HepG2 (cell line): ENCODE measurements at regions not wholly inside any gene's neighbourhood (a gene's known extent, or its start where the extent isn't known, plus 50 kb on each side); places are given as distances from the start of the nearest gene placed in this dataset.
"Not testable (repeated sequence)": the region's sequence is repeated elsewhere in the genome, so short reads cannot be mapped to it uniquely, and the experiment has no call there.

Experiments used
- ATAC-seq: fragments of 200-7000 bp; cut with Tn5 transposase; 3 replicates; pipeline ENCODE4 v1.9.1; 2020; ENCODE audit warnings: mild to moderate bottlenecking, moderate library complexity
- BruUV-seq: library from RNA; stranded (reverse); fragments of 400-500 nt; replicated peaks from 2 replicates; lab custom pipeline; 2021; lab: Mats Ljungman, UMichigan
- CTCF ChIA-PET: fragments of 300-600 bp; formaldehyde crosslinking; extraction: SDS; loops from one replicate; lab custom pipeline; 2021; ENCODE audit warnings: low total read pairs, inconsistent platforms, low intra/inter-chr PET ratio; lab: Yijun Ruan, JAX
- POLR2A ChIA-PET: fragments of 350-600 bp; sonication (Branson Sonifier 250); formaldehyde crosslinking; loops from one replicate; lab custom pipeline; 2020; ENCODE audit warnings: antibody characterized with exemption, inconsistent platforms; lab: Yijun Ruan, JAX
- DNase-seq: peaks from one replicate; pipeline ENCODE4 v3.0.0-alpha.2; 2015; ENCODE audit warnings: low spot score
- FAIRE-seq: peaks from 3 replicates; lab custom pipeline; 2011; peaks lifted over from hg19 to GRCh38; lab: Jason Lieb, UNC
- H2AFZ ChIP-seq: one replicate; pipeline ENCODE4 v1.6.1; 2011; ENCODE audit warnings: low read length, inconsistent platforms
- H3K27ac ChIP-seq: fragments of 300-600 bp; 3 replicates; pipeline ENCODE4 v1.8.0; 2011; ENCODE audit warnings: mixed run types, mild to moderate bottlenecking, mixed read lengths, low read length, inconsistent platforms; ENCODE audit not compliant: insufficient read depth; ENCODE audit errors: extremely low read length
- H3K27me3 ChIP-seq, 2 experiments: fragments of 200-600 bp in 1 of 2; 2 replicates in 1 of 2; 3 replicates in 1 of 2; pipeline versions ENCODE4 v1.6.0 to v1.8.0; 2011; ENCODE audit warnings: low read length in 2 of 2, mild to moderate bottlenecking in 2 of 2, moderate library complexity in 2 of 2, inconsistent platforms in 1 of 2; ENCODE audit not compliant: insufficient read depth in 2 of 2, control insufficient read depth in 1 of 2
- H3K36me3 ChIP-seq, 2 experiments: fragments of 200-600 bp in 1 of 2; replicated peaks in 1 of 2; 2 replicates in 1 of 2; 3 replicates in 1 of 2; pipeline versions ENCODE4 v1.5.1 to v1.8.0; 2011; ENCODE audit warnings: low read length in 2 of 2, inconsistent platforms in 1 of 2; ENCODE audit not compliant: insufficient read depth in 2 of 2, control insufficient read depth in 1 of 2
- H3K4me1 ChIP-seq: 2 replicates; pipeline ENCODE4 v1.5.1; 2012; ENCODE audit warnings: low read length, inconsistent platforms; ENCODE audit not compliant: insufficient read depth
- H3K4me2 ChIP-seq: 2 replicates; pipeline ENCODE4 v1.6.0; 2011; ENCODE audit warnings: low read depth, low read length, inconsistent platforms
- H3K4me3 ChIP-seq, 3 experiments: fragments of 200-600 bp in 1 of 3; sonication (generic), shearing (Covaris generic) in 1 of 3; replicated peaks in 1 of 3; 2 replicates each; pipeline ENCODE4 v1.5.1; 2011 to 2016; ENCODE audit warnings: low read length in 3 of 3, inconsistent platforms in 2 of 3, low read depth in 2 of 3, mild to moderate bottlenecking in 2 of 3, control low read depth in 1 of 3, mixed read lengths in 1 of 3; ENCODE audit not compliant: insufficient read depth in 1 of 3
- H3K79me2 ChIP-seq: one replicate; pipeline ENCODE4 v1.6.1; 2011; ENCODE audit warnings: low read length, inconsistent platforms; ENCODE audit not compliant: insufficient read depth
- H3K9ac ChIP-seq: 2 replicates; pipeline ENCODE4 v1.6.0; 2011; ENCODE audit warnings: mild to moderate bottlenecking, low read depth, low read length, inconsistent platforms; ENCODE audit not compliant: insufficient read depth
- H3K9me3 ChIP-seq: 2 replicates; pipeline ENCODE4 v1.5.1; 2012; ENCODE audit warnings: mild to moderate bottlenecking, low read length
- H4K20me1 ChIP-seq: 2 replicates; pipeline ENCODE4 v1.6.0; 2011; ENCODE audit warnings: inconsistent platforms, mild to moderate bottlenecking, low read length, moderate library complexity; ENCODE audit not compliant: insufficient read depth
- RAD51 ChIP-seq: fragments of 450-650 bp; IDR thresholded peaks from 2 replicates; pipeline ENCODE4 v1.6.1; 2016; ENCODE audit warnings: borderline replicate concordance
- RNF2 ChIP-seq: fragments of 450-650 bp; conservative IDR thresholded peaks from 2 replicates; pipeline ENCODE4 v1.6.1; 2016; ENCODE audit warnings: low read depth
- RXRA ChIP-seq: sonication (generic); formaldehyde crosslinking; IDR thresholded peaks from 2 replicates; pipeline ENCODE4 v1.5.1; 2020; ENCODE audit warnings: missing genetic modification reagents
- TERF1 ChIP-seq: sonication (generic); formaldehyde crosslinking; IDR thresholded peaks from 2 replicates; pipeline ENCODE4 v1.8.0; 2022; ENCODE audit warnings: mild to moderate bottlenecking, missing genetic modification reagents, moderate library complexity
- THAP9 ChIP-seq: sonication (generic); formaldehyde crosslinking; IDR thresholded peaks from 2 replicates; pipeline ENCODE4; 2020; ENCODE audit warnings: missing genetic modification reagents, mild to moderate bottlenecking, borderline replicate concordance
- ZBTB7A ChIP-seq: sonication (generic); formaldehyde crosslinking; IDR thresholded peaks from 2 replicates; pipeline ENCODE4 v1.8.0; 2022; ENCODE audit warnings: mild to moderate bottlenecking, missing genetic modification reagents
- ZNF230 ChIP-seq: sonication (generic); formaldehyde crosslinking; IDR thresholded peaks from 2 replicates; pipeline ENCODE4 v1.4.0; 2020; ENCODE audit warnings: mild to moderate bottlenecking, missing genetic modification reagents
- ZNF326 ChIP-seq: sonication (generic); formaldehyde crosslinking; IDR thresholded peaks from 2 replicates; pipeline ENCODE4 v1.4.0; 2020; ENCODE audit warnings: missing genetic modification reagents, borderline replicate concordance
- WGBS: methylation state at CpG from one replicate; pipeline ENCODE4 v1.1.6; 2017; ENCODE audit warnings: low lambda C conversion rate; 5-methylcytosine and 5-hydroxymethylcytosine counted together
- in situ Hi-C: cut with HindIII; loops from 2 replicates; pipeline ENCODE4 v1.10.0; 2017; ENCODE audit warnings: low pct_unique_long_range_greater_than_20kb; ENCODE audit not compliant: extremely low pct_ligation_motif_present
- intact Hi-C: fragments of 100-400 bp; cut with micrococcal nuclease; formaldehyde crosslinking; loops from one replicate; pipeline ENCODE4 v1.10.0; 2022; ENCODE audit not compliant: unreplicated experiment

GRCh38 chr9:19630760-19631159 is 158.1 kb downstream of the SLC24A2 start (continued):
- TF ChIP-seq RXRA (CRISPR knock-in tag) (no peak), RNF2 (no peak), ZNF230 (CRISPR knock-in tag) (no peak), THAP9 (CRISPR knock-in tag) (no peak), ZBTB7A (no peak), RAD51 (no peak), TERF1 (CRISPR knock-in tag) (no peak)

GRCh38 chr9:19629488-19629887 is 159.3 kb downstream of the SLC24A2 start:
- ATAC-seq (no peak), FAIRE-seq (no peak), DNase-seq (no peak)
- H3K4me3 ChIP-seq: no peak overlapping the region
- H4K20me1 ChIP-seq: no peaks in the 10 kb centered on the region
- in situ Hi-C loops: loop anchor here (10.0 kb wide), 1 partner anchor 55 kb away; no protein-coding TSS in a partner anchor
- H3K4me2 ChIP-seq: no peak overlapping the region
- ChIA-PET CTCF (no interaction called here), POLR2A (no interaction called here)
- H3K9ac ChIP-seq: no peak overlapping the region
- no peak for TF ChIP-seq ZNF326
- no peaks in the 10 kb centered on the region for H3K4me1 ChIP-seq
- BruUV-seq: no TSS peak
- H2AFZ ChIP-seq: no peak overlapping the region
- no peaks in the 10 kb centered on the region for H3K36me3 ChIP-seq
- no peaks in the 10 kb centered on the region for H3K9me3 ChIP-seq
- H3K79me2 ChIP-seq: no peaks in the 10 kb centered on the region
- no peak overlapping the region for H3K27ac ChIP-seq
- H3K27me3 ChIP-seq: no peaks in the 10 kb centered on the region
- under 1% methylated on average over 3 of the region's 3 CpGs for WGBS
- intact Hi-C loops: no loop called here

- H3K4me1 ChIP-seq, H3K9me3 ChIP-seq, intact Hi-C loops, CTCF ChIA-PET, ATAC-seq, H3K36me3 ChIP-seq, BruUV-seq, H3K4me3 ChIP-seq, H3K79me2 ChIP-seq, H3K27me3 ChIP-seq, FAIRE-seq, DNase-seq, H3K4me2 ChIP-seq, H4K20me1 ChIP-seq, H3K27ac ChIP-seq, H3K9ac ChIP-seq, POLR2A ChIA-PET, H2AFZ ChIP-seq: not testable (repeated sequence)
- 13% methylated on average over 1 of the region's 1 CpG for WGBS
- in situ Hi-C loops: loop anchor here (10.0 kb wide), 1 partner anchor 59 kb away; no protein-coding TSS in a partner anchor
Observed at GRCh38 chr9:19625426-19625825, 163.4 kb downstream of the SLC24A2 start.
